HG02763 (cell line): ENCODE measurements at regions not wholly inside any gene's neighbourhood (a gene's known extent, or its start where the extent isn't known, plus 50 kb on each side); places are given as distances from the start of the nearest gene placed in this dataset.

Experiments used
- ATAC-seq: cut with Tn5 transposase; IDR thresholded peaks from one replicate; pipeline ENCODE4 v1.9.1; 2021; ENCODE audit warnings: mild to moderate bottlenecking, moderate library complexity; ENCODE audit not compliant: unreplicated experiment

DNA sequence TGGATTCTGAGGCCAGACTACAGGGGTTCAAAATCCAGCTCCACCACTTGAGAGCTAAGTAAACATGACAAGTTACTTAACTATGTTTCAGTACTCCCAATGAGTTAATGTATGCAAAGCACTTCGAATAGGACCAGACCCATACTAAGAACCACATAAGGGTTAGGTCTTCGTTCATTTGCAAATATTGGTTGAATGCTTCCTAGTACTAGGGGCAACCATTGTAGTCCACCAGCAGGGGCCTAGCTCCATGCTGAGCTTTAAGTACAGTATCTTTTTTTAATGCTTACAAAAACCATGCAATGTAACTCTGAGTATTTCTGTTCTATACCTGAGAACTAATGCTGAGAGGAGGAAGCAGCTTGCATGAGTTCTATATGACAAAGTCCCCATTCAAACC is 80.4 kb upstream of the PDE1C start:
- no peak for ATAC-seq

DNA sequence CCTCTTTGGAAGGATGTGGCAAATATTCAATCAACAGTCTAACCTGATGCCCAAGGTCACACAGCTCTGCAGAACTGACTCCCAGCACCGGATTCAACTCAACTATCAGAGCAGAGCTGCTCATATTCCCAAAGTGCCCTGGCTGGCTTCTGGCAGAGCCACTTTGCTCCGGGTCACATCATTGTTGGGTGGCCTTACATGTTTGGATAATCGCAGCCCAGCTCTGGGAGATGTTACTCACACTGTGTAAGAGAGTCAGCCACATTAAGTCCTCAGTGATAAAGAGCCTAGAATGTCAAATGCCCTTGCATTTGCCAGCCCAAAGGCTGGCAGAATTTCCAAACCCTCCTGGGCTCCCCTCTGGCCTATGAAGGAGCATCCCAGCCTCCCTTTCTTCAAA is 79.8 kb upstream of the PDE1C start:
- no peak for ATAC-seq

DNA sequence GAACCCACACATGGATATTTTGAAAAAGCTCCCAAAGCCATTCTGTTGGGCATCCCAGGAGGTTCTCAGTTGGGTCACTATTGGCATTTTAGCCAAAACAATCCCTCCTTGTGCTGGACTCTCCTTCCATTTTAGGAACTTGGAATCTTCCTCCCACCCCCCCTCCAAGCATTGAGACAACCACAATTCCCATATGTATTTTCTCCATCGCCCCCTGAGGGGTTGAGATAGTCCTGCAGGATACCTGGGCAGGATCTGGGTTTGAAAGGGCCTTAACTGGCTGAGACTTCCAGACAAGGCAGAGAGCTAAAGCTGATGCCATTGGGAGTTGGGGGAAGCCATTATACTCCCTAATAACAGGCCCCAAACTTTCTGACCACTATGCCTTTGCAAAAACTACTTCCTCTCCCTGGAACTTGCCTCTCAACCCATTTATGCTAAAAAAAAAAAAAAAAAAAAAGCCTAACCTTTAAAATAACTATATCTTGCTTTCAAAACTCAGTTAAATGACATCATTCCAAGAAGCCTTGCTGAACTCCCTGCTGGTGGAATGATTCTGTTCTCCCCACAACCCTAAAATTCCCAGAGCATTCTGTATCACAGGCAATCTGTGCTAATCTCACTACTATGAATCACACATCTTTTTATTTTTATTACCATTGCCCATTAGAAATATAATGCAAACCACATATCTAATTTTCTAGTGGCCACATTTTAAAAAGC is 77.5 kb upstream of the PDE1C start:
- no peak for ATAC-seq

DNA sequence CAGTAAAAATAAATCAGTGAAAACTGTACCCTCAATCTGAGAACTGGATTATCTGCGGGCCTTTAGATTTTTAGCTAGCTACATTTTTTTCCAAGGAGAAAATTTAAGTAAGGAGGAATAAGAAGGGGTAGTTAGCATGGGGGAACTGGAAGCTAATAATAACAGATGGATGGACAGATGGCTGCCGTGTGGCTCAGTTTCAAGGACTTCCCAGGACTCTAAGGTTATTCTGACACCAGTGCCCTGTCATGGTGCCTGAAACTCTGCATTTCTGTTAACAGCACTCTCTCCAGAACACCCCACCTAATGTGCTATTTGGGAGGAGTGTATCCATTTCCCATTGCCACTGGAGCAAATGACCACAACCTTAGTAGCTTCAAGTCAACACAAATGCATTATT is 75.7 kb upstream of the PDE1C start:
- no peak for ATAC-seq

DNA sequence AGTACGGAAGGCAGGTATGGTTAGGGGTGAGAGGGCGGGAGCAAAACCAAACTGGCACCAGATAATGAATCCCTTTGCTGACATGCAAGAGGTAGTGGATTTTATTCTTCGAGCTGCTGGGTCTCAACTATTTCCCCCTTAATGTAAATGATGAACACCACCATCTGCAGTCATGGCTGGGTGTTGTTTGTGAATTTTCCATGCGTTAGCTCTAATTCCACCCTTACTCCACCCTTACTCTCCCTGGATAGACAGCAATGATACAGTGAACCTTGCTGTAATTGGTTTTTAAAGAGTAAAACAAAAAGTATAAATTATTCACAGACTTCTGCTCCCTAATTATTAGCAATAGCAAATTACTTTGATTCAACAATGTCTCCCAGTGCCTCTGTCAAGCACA is 74.5 kb upstream of the PDE1C start:
- no peak for ATAC-seq

DNA sequence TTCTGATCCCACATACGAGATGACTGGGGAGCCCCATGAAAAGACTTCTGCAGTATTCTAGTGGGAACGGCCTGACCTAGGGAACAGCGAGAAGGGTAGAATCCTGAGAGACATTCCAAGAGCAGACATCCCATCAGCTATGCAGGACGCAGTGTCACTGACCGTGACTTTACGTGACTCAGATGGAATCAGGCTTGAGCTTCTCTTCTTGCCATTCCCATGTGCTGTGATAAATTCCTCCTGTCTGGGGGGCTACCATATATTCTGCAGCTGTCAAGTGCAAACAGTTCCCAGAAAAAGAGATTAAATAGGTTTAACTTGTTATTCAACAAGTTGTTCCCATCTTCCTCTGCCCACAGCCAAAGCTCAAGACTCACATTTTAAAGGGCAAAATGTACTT is 73.1 kb upstream of the PDE1C start:
- ATAC-seq = no peak

DNA sequence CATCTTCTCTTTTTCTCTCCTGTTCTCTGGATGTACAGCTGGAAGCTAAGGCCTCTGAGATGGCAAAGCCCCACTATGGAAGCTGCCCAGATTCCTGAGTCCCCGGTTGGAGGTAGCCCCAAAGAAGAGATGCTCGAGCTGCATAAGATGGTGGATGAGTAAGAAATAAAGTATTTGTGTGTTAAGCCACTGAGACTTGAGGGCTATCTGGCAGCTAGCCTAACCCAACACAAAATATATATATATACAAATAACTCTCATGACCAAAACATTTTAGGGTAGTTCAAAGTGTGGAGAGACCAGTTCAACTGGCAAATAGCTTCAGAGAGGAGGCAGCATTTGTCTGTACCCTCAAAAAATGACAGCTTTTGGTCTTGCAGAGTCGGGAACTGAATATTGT is 72.4 kb upstream of the PDE1C start:
- ATAC-seq = no peak

DNA sequence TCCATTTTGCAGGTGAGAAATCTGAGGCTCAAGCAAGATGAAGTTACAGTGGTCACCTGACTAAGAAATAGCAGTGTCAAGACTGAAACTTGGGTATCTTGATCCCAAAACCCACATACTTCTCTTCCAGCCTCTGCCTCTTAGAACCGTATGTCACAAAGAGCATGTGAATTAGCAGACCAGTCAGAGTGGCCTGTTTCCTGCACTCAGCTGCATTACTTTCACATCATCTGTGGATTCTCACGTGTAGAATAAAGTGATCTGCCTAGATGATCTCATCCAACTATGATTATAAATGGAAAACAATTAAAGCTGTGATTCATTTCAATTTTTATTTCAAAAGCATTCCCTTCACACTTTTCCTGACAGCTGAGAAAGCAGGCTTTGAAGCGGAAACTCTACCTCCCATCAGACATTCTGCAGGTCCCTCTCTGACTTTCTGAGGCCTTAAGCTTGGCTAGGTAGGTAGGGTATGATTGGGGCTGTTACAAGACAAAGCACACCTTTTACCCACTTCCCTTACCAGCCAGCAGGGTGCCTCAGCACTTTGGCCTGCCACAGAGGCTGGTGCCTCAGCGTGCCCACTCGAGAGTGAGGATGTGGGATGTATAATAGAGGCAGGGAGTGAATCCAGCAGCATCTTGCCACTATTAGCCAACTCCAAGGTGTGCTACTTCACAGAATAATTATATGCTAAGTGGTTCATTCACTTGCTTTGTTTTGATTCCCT is 70.2 kb upstream of the PDE1C start:
- no peak for ATAC-seq

DNA sequence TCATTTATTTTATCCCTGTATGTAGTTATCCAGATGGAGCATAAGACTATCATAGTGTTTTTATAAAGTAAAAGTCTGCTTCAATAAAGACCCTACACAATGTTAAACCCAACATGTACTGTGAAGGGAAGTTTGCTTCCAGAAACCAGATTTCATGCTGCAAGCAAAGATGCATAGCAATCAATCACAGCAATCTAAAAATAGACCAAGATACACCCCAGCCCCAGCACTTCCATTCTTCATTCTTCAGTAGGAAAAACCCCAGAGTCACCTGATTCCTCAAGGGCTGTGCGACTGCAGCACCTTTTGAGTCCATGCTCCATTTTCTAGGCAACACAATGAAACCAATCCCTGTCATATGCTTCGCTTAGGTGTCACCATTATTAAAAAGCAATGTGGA is 66.9 kb upstream of the PDE1C start:
- ATAC-seq = no peak

DNA sequence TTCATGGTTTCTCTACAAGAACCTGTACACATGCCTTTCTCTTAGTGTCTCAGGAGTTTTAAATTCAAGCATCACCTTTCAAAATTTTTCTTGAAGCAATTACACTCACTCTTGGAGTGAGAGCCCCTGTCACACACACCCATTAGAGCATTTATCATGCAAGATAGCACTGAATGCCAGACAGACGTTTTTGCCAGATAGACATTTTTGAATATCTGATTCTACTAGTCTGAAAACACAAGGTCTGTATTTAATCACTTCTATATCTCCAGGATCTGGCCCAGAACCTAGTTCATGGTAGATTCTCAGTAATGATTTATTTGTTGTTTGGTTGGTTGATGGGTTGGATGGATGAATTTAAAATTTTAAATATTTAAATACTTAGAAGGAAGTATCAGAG is 60.9 kb upstream of the PDE1C start:
- no peak for ATAC-seq

DNA sequence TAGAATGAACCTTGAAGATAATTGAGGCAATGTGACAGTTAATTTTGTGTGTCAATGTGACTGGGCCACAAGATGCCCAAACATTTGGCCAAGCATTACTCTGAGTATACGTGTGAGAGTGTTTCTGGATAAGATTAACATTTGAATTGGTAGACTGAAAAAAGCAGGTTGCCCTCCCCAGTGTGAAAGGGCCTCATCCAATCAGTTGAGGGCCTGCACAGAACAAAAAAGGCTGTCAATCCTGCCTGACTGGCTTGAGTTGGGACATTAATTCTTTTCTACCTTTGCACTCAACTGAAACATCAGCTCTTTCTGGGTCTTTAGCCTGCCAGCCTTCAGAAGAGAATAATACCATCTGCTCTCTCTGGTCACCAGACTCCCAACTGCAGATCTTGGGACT is 56.6 kb upstream of the PDE1C start:
- ATAC-seq = no peak
